ENCODE measurements at regions not wholly inside any gene's neighbourhood (a gene's known extent, or its start where the extent isn't known, plus 50 kb on each side); places are given as distances from the start of the nearest gene placed in this dataset.
A peak's percentile ranks its signal among the peaks of the same experiment; 100 is the strongest.
"Not testable (repeated sequence)": the region's sequence is repeated elsewhere in the genome, so short reads cannot be mapped to it uniquely, and the experiment has no call there.

- DNase-seq (ENCODE audit: low spot score) = no peak
Observed at GRCh38 chr5:114953565-114953964, 216.1 kb downstream of the TRIM36 start.

GRCh38 chr5:114952876-114953275 lies 216.8 kb downstream of the TRIM36 start:
- DNase-seq (ENCODE audit: low spot score) = no peak

GRCh38 chr5:114949756-114950155 lies 220.0 kb downstream of the TRIM36 start:
- DNase-seq (ENCODE audit: low spot score) = no peak

GRCh38 chr5:114948986-114949621 lies 220.6 kb downstream of the TRIM36 start:
- no peak for DNase-seq (ENCODE audit: low spot score)

- no peak for DNase-seq (ENCODE audit: low spot score)
Observed at GRCh38 chr5:114948363-114948762, 221.3 kb downstream of the TRIM36 start.

- DNase-seq (ENCODE audit: low spot score) = no peak
Observed at GRCh38 chr5:114940709-114941108, 229.0 kb downstream of the TRIM36 start.

- DNase-seq (ENCODE audit: low spot score) = no peak
Observed at GRCh38 chr5:114935490-114935889, 234.2 kb downstream of the TRIM36 start.

GRCh38 chr5:114928644-114929462 lies 240.9 kb downstream of the TRIM36 start:
- DNase-seq (ENCODE audit: low spot score) = no peak

GRCh38 chr5:114924769-114925168 lies 244.9 kb downstream of the TRIM36 start:
- DNase-seq (ENCODE audit: low spot score) = peak; percentile 10

GRCh38 chr5:114912189-114912920 lies 257.4 kb downstream of the TRIM36 start:
- no peak for DNase-seq (ENCODE audit: low spot score)

GRCh38 chr5:114910727-114911126 lies 259.0 kb downstream of the TRIM36 start:
- no peak for DNase-seq (ENCODE audit: low spot score)

GRCh38 chr5:114909424-114909823 lies 260.3 kb downstream of the TRIM36 start:
- DNase-seq (ENCODE audit: low spot score) = no peak

GRCh38 chr5:114903767-114904166 lies 265.9 kb downstream of the TRIM36 start:
- no peak for DNase-seq (ENCODE audit: low spot score)

GRCh38 chr5:114898602-114899001 lies 271.1 kb downstream of the TRIM36 start:
- no peak for DNase-seq (ENCODE audit: low spot score)

- no peak for DNase-seq (ENCODE audit: low spot score)
Observed at GRCh38 chr5:114883675-114884074, 286.0 kb downstream of the TRIM36 start.

GRCh38 chr5:114859438-114859735 lies 310.3 kb downstream of the TRIM36 start:
- DNase-seq (ENCODE audit: low spot score) = no peak

GRCh38 chr5:114858665-114859437 lies 310.9 kb downstream of the TRIM36 start:
- no peak for DNase-seq (ENCODE audit: low spot score)

- no peak for DNase-seq (ENCODE audit: low spot score)
Observed at GRCh38 chr5:114857941-114858551, 311.7 kb downstream of the TRIM36 start.

- DNase-seq (ENCODE audit: low spot score) = not testable (repeated sequence)
Observed at GRCh38 chr5:114844711-114845110, 325.0 kb downstream of the TRIM36 start.

GRCh38 chr5:114839360-114839759 lies 330.3 kb downstream of the TRIM36 start:
- no peak for DNase-seq (ENCODE audit: low spot score)

GRCh38 chr5:114838937-114839336 lies 330.8 kb downstream of the TRIM36 start:
- DNase-seq (ENCODE audit: low spot score) = no peak

GRCh38 chr5:114830114-114830513 lies 339.6 kb downstream of the TRIM36 start:
- no peak for DNase-seq (ENCODE audit: low spot score)
